Common myeloid progenitor, CD34-positive (primary cell): ENCODE measurements at regions not wholly inside any gene's neighbourhood (a gene's known extent, or its start where the extent isn't known, plus 50 kb on each side); places are given as distances from the start of the nearest gene placed in this dataset.

Experiments used
- CTCF ChIA-PET: fragments of 350-600 bp; sonication (Branson Sonifier 250); formaldehyde crosslinking; loops from one replicate; lab custom pipeline; 2021; ENCODE audit warnings: antibody characterized with exemption; lab: Charles Lee
- POLR2A ChIA-PET: fragments of 350-600 bp; sonication (Branson Sonifier 250); formaldehyde crosslinking; loops from one replicate; lab custom pipeline; 2021; ENCODE audit warnings: antibody characterized with exemption; lab: Charles Lee
- DNase-seq, 3 donors: peaks; one replicate each; pipeline versions ENCODE4 v3.0.0 to v3.0.0-alpha.2; 2013
- H3K27ac ChIP-seq, 2 experiments: 1 replicate in 1 of 2; 2 replicates in 1 of 2; pipeline ENCODE4 v1.7.0; 2013; ENCODE audit warnings: inconsistent platforms in 2 of 2, low read length in 2 of 2, mild to moderate bottlenecking in 2 of 2, low read depth in 1 of 2, moderate library complexity in 1 of 2; ENCODE audit not compliant: severe bottlenecking in 2 of 2, insufficient read depth in 1 of 2, poor library complexity in 1 of 2
- H3K27me3 ChIP-seq, 5 experiments: replicated peaks in 2 of 5; 1 replicate in 3 of 5; 2 replicates in 2 of 5; pipeline versions ENCODE4 v1.6.1 to v1.7.0; 2013; ENCODE audit warnings: low read length in 4 of 5, mild to moderate bottlenecking in 2 of 5, moderate library complexity in 2 of 5, inconsistent platforms in 1 of 5; ENCODE audit not compliant: insufficient read depth in 5 of 5, control insufficient read depth in 4 of 5
- H3K36me3 ChIP-seq, 4 experiments: 1 replicate in 2 of 4; 2 replicates in 2 of 4; pipeline versions ENCODE4 v1.6.1 to v1.7.0; 2013; ENCODE audit warnings: low read length in 3 of 4, control low read depth in 1 of 4, mild to moderate bottlenecking in 1 of 4; ENCODE audit not compliant: control insufficient read depth in 4 of 4, insufficient read depth in 4 of 4
- H3K4me1 ChIP-seq, 4 experiments: 1 replicate in 3 of 4; 2 replicates in 1 of 4; pipeline versions ENCODE4 v1.6.1 to v1.7.1; 2013; ENCODE audit warnings: low read length in 3 of 4, mild to moderate bottlenecking in 3 of 4, control low read depth in 1 of 4, inconsistent platforms in 1 of 4, moderate library complexity in 1 of 4; ENCODE audit not compliant: control insufficient read depth in 4 of 4, insufficient read depth in 4 of 4; ENCODE audit errors: control extremely low read depth in 1 of 4
- H3K4me3 ChIP-seq, 7 experiments: 1 replicate in 4 of 7; 2 replicates in 3 of 7; pipeline versions ENCODE4 v1.5.1 to v1.7.0; 2013; ENCODE audit warnings: mild to moderate bottlenecking in 7 of 7, low read length in 6 of 7, moderate library complexity in 6 of 7, inconsistent platforms in 2 of 7, low read depth in 2 of 7, control low read depth in 1 of 7; ENCODE audit not compliant: insufficient read depth in 4 of 7, control insufficient read depth in 1 of 7; ENCODE audit errors: extremely low read depth in 1 of 7
- H3K9me3 ChIP-seq, 5 experiments: 1 replicate in 4 of 5; 2 replicates in 1 of 5; pipeline versions ENCODE4 v1.6.1 to v1.7.1; 2013; ENCODE audit warnings: low read length in 4 of 5, mild to moderate bottlenecking in 2 of 5, inconsistent platforms in 1 of 5, low read depth in 1 of 5, moderate library complexity in 1 of 5; ENCODE audit not compliant: control insufficient read depth in 4 of 5, insufficient read depth in 2 of 5; ENCODE audit errors: control extremely low read depth in 1 of 5
- WGBS: methylation state at CpG from one replicate; pipeline ENCODE4 v1.1.5; 2013; ENCODE audit not compliant: insufficient coverage; 5-methylcytosine and 5-hydroxymethylcytosine counted together

- Histone ChIP-seq H3K36me3 (no peaks in the 10 kb centered on the region), H3K4me1 (no peaks in the 10 kb centered on the region), H3K4me3 (no peak overlapping the region), H3K27me3 (peaks cover 0 to 14% (median 5%) of the 10 kb centered on the region in 5 experiments), H3K27ac (no peak overlapping the region), H3K9me3 (no peaks in the 10 kb centered on the region)
- 42% methylated on average over 11 of the region's 11 CpGs for WGBS
- peak in 2 of 3 donors; percentile 9 to 10 for DNase-seq
- POLR2A ChIA-PET, result no interaction called here
- CTCF ChIA-PET, result interaction anchor here (0.9 to 1.9 kb wide), 6 partner anchors 9 to 688 kb away, joined by 3 to 6 read pairs (median 3); no protein-coding TSS in a partner anchor
These were observed 283.3 kb upstream of the TUT7 start for GRCh38 chr9:86637515-86637914.

- CTCF ChIA-PET, result interaction anchor here (1.9 kb wide), 1 partner anchor 689 kb away, joined by 6 read pairs; no protein-coding TSS in a partner anchor
- peaks cover 0 to 14% (median 5%) of the 10 kb centered on the region in 5 experiments for H3K27me3 ChIP-seq
These were observed 282.3 kb upstream of the TUT7 start for GRCh38 chr9:86636519-86636918.

GRCh38 chr9:86636038-86636437 lies 281.8 kb upstream of the TUT7 start:
- ChIA-PET CTCF (no interaction called here), POLR2A (no interaction called here)
- Histone ChIP-seq H3K4me3 (no peak overlapping the region), H3K9me3 (no peaks in the 10 kb centered on the region), H3K27ac (no peak overlapping the region), H3K36me3 (no peaks in the 10 kb centered on the region), H3K27me3 (peaks cover 0 to 14% (median 5%) of the 10 kb centered on the region in 5 experiments), H3K4me1 (no peaks in the 10 kb centered on the region)
- WGBS, result 100% methylated on average over 6 of the region's 6 CpGs
- no peak for DNase-seq

More at GRCh38 chr9:86636519-86636918, 282.3 kb upstream of the TUT7 start:
- Histone ChIP-seq H3K27ac (no peak overlapping the region), H3K36me3 (no peaks in the 10 kb centered on the region), H3K9me3 (no peaks in the 10 kb centered on the region), H3K4me1 (no peaks in the 10 kb centered on the region), H3K4me3 (no peak overlapping the region)
- WGBS, result 85% methylated on average over 3 of the region's 4 CpGs
- POLR2A ChIA-PET, result no interaction called here
- DNase-seq, result no peak

- ChIA-PET POLR2A (no interaction called here), CTCF (no interaction called here)
- H3K9me3 ChIP-seq, result no peaks in the 10 kb centered on the region
- no peak for DNase-seq
- no peaks in the 10 kb centered on the region for H3K4me1 ChIP-seq
- H3K27me3 ChIP-seq, result peaks cover 0 to 14% (median 4%) of the 10 kb centered on the region in 5 experiments
- no peak overlapping the region for H3K4me3 ChIP-seq
- no CpG with 5 or more reads among the region's 1 CpG for WGBS
- H3K36me3 ChIP-seq, result no peaks in the 10 kb centered on the region
- no peak overlapping the region for H3K27ac ChIP-seq
These were observed 280.3 kb upstream of the TUT7 start for GRCh38 chr9:86634501-86634900.

GRCh38 chr9:86633945-86634344 lies 279.7 kb upstream of the TUT7 start:
- POLR2A ChIA-PET, result no interaction called here
- Histone ChIP-seq H3K27ac (no peak overlapping the region), H3K9me3 (no peaks in the 10 kb centered on the region), H3K36me3 (no peaks in the 10 kb centered on the region), H3K4me1 (no peaks in the 10 kb centered on the region), H3K27me3 (peaks cover 0 to 14% (median 4%) of the 10 kb centered on the region in 5 experiments), H3K4me3 (no peak overlapping the region)
- CTCF ChIA-PET, result no interaction called here
- no peak for DNase-seq
- WGBS, result 100% methylated on average over 3 of the region's 3 CpGs

GRCh38 chr9:86632537-86632936 lies 278.3 kb upstream of the TUT7 start:
- no peaks in the 10 kb centered on the region for H3K36me3 ChIP-seq
- H3K27me3 ChIP-seq, result peaks cover 0 to 7% (median 0%) of the 10 kb centered on the region in 5 experiments
- H3K4me1 ChIP-seq, result no peaks in the 10 kb centered on the region
- no peak overlapping the region for H3K27ac ChIP-seq
- H3K4me3 ChIP-seq, result no peak overlapping the region
- DNase-seq, result no peak
- no peaks in the 10 kb centered on the region for H3K9me3 ChIP-seq
- CTCF ChIA-PET, result no interaction called here
- POLR2A ChIA-PET, result no interaction called here
- 96% methylated on average over 3 of the region's 4 CpGs for WGBS

GRCh38 chr9:86629530-86629929 lies 275.3 kb upstream of the TUT7 start:
- POLR2A ChIA-PET, result no interaction called here
- H3K9me3 ChIP-seq, result no peaks in the 10 kb centered on the region
- H3K4me1 ChIP-seq, result no peaks in the 10 kb centered on the region
- H3K36me3 ChIP-seq, result no peaks in the 10 kb centered on the region
- no peaks in the 10 kb centered on the region for H3K27me3 ChIP-seq
- 100% methylated on average over 2 of the region's 3 CpGs for WGBS
- CTCF ChIA-PET, result no interaction called here
- H3K27ac ChIP-seq, result no peak overlapping the region
- H3K4me3 ChIP-seq, result no peak overlapping the region
- DNase-seq, result no peak
